Parathyroid adenoma (tissue), 2 donors: ENCODE measurements at regions not wholly inside any gene's neighbourhood (a gene's known extent, or its start where the extent isn't known, plus 50 kb on each side); places are given as distances from the start of the nearest gene placed in this dataset.
"Not testable (repeated sequence)": the region's sequence is repeated elsewhere in the genome, so short reads cannot be mapped to it uniquely, and the experiment has no call there.

ENCODE experiments used
- H2AFZ ChIP-seq: fragments of 300-600 bp; sonication (generic); one replicate; pipeline ENCODE4 v1.7.0; 2017; ENCODE audit warnings: antibody characterized with exemption, mild to moderate bottlenecking
- H3K27ac ChIP-seq: fragments of 300-600 bp; sonication (generic); one replicate; pipeline ENCODE4 v1.7.0; 2017
- H3K27me3 ChIP-seq: fragments of 300-600 bp; sonication (generic); one replicate; pipeline ENCODE4 v1.7.0; 2017; ENCODE audit warnings: low read length; ENCODE audit not compliant: control insufficient read depth, insufficient read depth
- H3K36me3 ChIP-seq: fragments of 300-600 bp; sonication (generic); one replicate; pipeline ENCODE4 v1.7.0; 2017; ENCODE audit warnings: low read length; ENCODE audit not compliant: control insufficient read depth, insufficient read depth
- H3K4me1 ChIP-seq: fragments of 300-600 bp; sonication (generic); one replicate; pipeline ENCODE4 v1.7.0; 2017; ENCODE audit warnings: control low read depth
- H3K4me2 ChIP-seq: fragments of 300-600 bp; sonication (generic); one replicate; pipeline ENCODE4 v1.7.0; 2017; ENCODE audit warnings: low read length
- H3K4me3 ChIP-seq: fragments of 300-600 bp; sonication (generic); one replicate; pipeline ENCODE4 v1.7.0; 2017; ENCODE audit warnings: low read depth, low read length
- H3K79me2 ChIP-seq: fragments of 300-600 bp; sonication (generic); one replicate; pipeline ENCODE4 v1.7.0; 2017; ENCODE audit warnings: control low read depth
- H3K9ac ChIP-seq: fragments of 300-600 bp; sonication (generic); one replicate; pipeline ENCODE4 v1.7.0; 2017; ENCODE audit warnings: mild to moderate bottlenecking
- H3K9me3 ChIP-seq: fragments of 300-600 bp; sonication (generic); one replicate; pipeline ENCODE4 v1.7.0; 2017; ENCODE audit warnings: low read length; ENCODE audit not compliant: control insufficient read depth
- TF ChIP-seq, protein P1 (sequence below): fragments of 300-600 bp; sonication (generic); IDR thresholded peaks from one replicate; pipeline ENCODE4 v1.7.0; 2017; ENCODE audit warnings: antibody characterized with exemption, mild to moderate bottlenecking
- donor health status: primary hyperparathyroidism.

DNA sequence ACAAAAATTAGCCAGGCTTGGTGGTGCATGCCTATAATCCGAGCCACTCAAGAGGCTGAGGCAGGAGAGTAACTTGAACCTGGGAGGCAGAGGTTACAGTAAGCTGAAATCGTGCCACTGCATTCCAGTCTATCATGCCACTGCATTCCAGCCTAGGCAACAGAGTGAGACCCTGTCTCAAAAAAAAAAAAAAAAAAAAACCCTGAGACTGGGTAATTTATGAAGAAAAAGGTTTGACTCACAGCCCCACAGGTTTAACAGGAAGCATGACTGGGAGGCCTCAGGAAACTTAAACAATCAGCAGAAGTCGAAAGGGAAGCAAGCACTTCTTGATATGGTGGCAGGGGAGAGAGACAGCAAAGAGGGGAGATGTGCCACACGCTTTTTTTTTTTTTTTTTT, 123.2 kb downstream of the GXYLT1 start:
- Histone ChIP-seq H3K9ac (no peak overlapping the region), H3K4me3 (no peak overlapping the region), H3K36me3 (peaks cover 2% of the 10 kb centered on the region), H3K4me1 (no peaks in the 10 kb centered on the region), H3K27ac (no peak overlapping the region), H3K4me2 (no peak overlapping the region), H3K9me3 (no peaks in the 10 kb centered on the region), H3K79me2 (no peaks in the 10 kb centered on the region), H3K27me3 (no peaks in the 10 kb centered on the region), H2AFZ (no peak overlapping the region)
- TF ChIP-seq, protein P1, sequence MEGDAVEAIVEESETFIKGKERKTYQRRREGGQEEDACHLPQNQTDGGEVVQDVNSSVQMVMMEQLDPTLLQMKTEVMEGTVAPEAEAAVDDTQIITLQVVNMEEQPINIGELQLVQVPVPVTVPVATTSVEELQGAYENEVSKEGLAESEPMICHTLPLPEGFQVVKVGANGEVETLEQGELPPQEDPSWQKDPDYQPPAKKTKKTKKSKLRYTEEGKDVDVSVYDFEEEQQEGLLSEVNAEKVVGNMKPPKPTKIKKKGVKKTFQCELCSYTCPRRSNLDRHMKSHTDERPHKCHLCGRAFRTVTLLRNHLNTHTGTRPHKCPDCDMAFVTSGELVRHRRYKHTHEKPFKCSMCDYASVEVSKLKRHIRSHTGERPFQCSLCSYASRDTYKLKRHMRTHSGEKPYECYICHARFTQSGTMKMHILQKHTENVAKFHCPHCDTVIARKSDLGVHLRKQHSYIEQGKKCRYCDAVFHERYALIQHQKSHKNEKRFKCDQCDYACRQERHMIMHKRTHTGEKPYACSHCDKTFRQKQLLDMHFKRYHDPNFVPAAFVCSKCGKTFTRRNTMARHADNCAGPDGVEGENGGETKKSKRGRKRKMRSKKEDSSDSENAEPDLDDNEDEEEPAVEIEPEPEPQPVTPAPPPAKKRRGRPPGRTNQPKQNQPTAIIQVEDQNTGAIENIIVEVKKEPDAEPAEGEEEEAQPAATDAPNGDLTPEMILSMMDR = no peak

DNA sequence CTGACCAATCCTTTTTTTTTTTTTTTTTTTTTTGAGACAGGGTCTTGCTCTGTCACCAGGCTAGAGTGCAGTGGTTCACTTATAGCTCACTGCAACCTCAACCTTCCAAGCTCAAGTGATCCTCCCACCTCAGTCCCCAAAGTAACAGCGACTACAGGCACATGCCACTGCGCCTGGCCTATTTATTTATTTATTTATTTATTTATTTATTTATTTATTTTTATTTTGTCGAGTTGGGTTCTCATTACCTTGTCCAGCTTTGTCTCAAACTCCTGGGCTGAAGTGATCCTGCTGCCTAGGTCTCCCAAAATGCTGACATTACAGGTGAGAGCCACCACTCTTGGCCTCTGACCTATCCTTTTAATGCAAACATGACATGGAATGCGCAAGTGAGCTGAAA, 124.4 kb downstream of the GXYLT1 start:
- Histone ChIP-seq H3K79me2 (no peaks in the 10 kb centered on the region), H3K27ac (no peak overlapping the region)

DNA sequence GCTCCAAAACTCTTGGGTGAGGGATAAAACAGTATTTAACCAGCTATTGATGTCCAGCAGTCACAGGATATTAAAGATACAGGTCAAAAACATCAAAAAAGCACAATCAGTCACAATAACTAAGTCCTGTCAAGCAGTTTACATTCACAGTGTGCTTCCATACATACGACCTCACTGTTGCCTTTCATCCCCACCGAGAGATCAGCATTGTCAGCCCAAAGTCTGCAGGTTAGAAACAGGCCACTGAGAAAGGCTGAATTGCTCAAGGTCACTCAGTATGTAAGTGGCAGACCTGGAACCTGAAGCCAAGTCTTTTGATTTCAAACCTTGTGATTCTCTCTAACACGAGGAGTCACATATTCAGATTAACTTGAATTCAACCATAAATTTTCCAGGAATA, 124.9 kb downstream of the GXYLT1 start:
- H3K9me3 ChIP-seq = no peaks in the 10 kb centered on the region
- no peaks in the 10 kb centered on the region for H3K36me3 ChIP-seq
- TF ChIP-seq, protein P1 = no peak
- no peaks in the 10 kb centered on the region for H3K27me3 ChIP-seq
- H3K9ac ChIP-seq = no peak overlapping the region
- no peak overlapping the region for H2AFZ ChIP-seq
- H3K4me3 ChIP-seq = no peak overlapping the region
- H3K4me1 ChIP-seq = no peaks in the 10 kb centered on the region
- no peaks in the 10 kb centered on the region for H3K79me2 ChIP-seq
- H3K27ac ChIP-seq = no peak overlapping the region
- no peak overlapping the region for H3K4me2 ChIP-seq

More for the DNA sequence above, 124.4 kb downstream of the GXYLT1 start:
- H3K4me3 ChIP-seq = no peak overlapping the region
- H2AFZ ChIP-seq = no peak overlapping the region
- no peaks in the 10 kb centered on the region for H3K9me3 ChIP-seq
- TF ChIP-seq, protein P1 = no peak
- H3K27me3 ChIP-seq = no peaks in the 10 kb centered on the region
- no peak overlapping the region for H3K4me2 ChIP-seq
- H3K9ac ChIP-seq = no peak overlapping the region
- H3K36me3 ChIP-seq = no peaks in the 10 kb centered on the region
- no peaks in the 10 kb centered on the region for H3K4me1 ChIP-seq

DNA sequence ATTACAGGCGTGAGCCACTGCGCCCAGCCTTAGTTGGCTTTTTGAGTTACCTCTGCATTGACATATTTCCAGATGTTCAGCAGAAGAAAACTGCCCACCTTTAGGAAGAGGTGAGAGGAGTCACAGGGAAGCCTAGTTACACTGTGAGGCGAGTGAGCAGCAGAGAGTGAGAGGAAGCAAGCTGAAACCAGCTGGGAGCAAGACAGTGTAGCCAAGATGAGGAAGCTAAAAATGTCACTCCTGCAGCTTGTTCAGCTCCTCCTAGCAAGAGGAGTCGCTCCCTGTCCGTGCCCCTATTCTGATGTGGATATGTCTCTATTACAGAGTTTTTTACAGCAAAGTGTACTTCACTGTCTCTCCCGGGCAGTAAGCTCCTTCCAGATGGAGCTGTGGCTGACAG, 127.6 kb downstream of the GXYLT1 start:
- Histone ChIP-seq H3K79me2 (no peaks in the 10 kb centered on the region), H2AFZ (no peak overlapping the region), H3K4me2 (no peak overlapping the region), H3K36me3 (no peaks in the 10 kb centered on the region), H3K9me3 (no peaks in the 10 kb centered on the region), H3K4me1 (no peaks in the 10 kb centered on the region), H3K9ac (no peak overlapping the region), H3K4me3 (no peak overlapping the region), H3K27ac (no peak overlapping the region), H3K27me3 (no peaks in the 10 kb centered on the region)
- TF ChIP-seq, protein P1 = no peak

DNA sequence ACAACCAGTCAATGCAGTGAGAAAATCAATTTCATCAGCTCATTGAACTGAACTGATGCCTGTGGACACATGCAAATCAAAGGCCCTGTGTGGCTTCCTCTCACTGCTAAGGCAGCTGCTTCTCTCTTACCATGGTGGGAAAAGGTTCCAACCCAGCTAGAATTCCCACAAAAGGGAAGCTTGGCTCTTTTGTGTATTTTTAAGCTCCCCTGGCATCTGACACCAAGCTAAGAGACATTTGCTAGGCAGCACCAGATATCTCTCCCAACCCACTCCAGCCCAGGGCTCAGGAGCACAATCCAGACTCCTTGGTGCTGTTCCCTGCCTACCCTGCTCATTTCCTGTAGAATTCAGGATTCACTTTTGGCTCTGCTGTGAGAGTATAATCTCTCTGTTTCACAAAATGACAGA, 129.6 kb downstream of the GXYLT1 start:
- no peak overlapping the region for H3K27ac ChIP-seq
- H3K4me2 ChIP-seq = no peak overlapping the region
- H3K79me2 ChIP-seq = no peaks in the 10 kb centered on the region
- H3K36me3 ChIP-seq = no peaks in the 10 kb centered on the region
- TF ChIP-seq, protein P1 = no peak
- no peak overlapping the region for H3K9ac ChIP-seq
- no peak overlapping the region for H2AFZ ChIP-seq
- no peaks in the 10 kb centered on the region for H3K9me3 ChIP-seq
- H3K27me3 ChIP-seq = no peaks in the 10 kb centered on the region
- no peak overlapping the region for H3K4me3 ChIP-seq
- H3K4me1 ChIP-seq = no peaks in the 10 kb centered on the region

DNA sequence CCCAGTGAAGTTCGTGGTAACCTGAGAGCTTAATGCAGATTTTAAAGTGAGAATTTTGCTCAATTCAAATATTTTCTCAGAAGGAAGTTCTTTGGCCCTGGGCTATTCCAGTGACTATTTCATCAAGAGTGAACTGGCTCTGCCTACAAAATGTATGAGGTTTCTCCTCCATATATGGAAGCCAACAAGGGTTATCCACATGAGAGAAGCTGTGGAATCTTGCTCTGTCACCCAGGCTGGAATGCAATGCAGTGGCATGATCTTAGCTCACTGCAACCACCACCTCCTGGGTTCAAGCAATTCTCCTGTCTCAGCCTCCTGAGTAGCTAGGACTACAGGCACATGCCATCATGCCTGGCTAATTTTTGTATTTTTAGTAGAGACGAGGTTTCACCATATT, 132.2 kb downstream of the GXYLT1 start:
- not testable (repeated sequence) for H3K36me3 ChIP-seq, H3K27me3 ChIP-seq, H3K9ac ChIP-seq

More for the DNA sequence above, 132.2 kb downstream of the GXYLT1 start:
- not testable (repeated sequence) for H3K79me2 ChIP-seq, H3K4me2 ChIP-seq, H3K27ac ChIP-seq, H3K9me3 ChIP-seq, H2AFZ ChIP-seq, H3K4me3 ChIP-seq, H3K4me1 ChIP-seq
